Amniotic stem cell (primary cell): ENCODE measurements at regions not wholly inside any gene's neighbourhood (a gene's known extent, or its start where the extent isn't known, plus 50 kb on each side); places are given as distances from the start of the nearest gene placed in this dataset.
"Not testable (repeated sequence)": the region's sequence is repeated elsewhere in the genome, so short reads cannot be mapped to it uniquely, and the experiment has no call there.

Experiments used
- DNase-seq: peaks from one replicate; lab custom pipeline; 2025; lab: John Stamatoyannopoulos, UW

DNA sequence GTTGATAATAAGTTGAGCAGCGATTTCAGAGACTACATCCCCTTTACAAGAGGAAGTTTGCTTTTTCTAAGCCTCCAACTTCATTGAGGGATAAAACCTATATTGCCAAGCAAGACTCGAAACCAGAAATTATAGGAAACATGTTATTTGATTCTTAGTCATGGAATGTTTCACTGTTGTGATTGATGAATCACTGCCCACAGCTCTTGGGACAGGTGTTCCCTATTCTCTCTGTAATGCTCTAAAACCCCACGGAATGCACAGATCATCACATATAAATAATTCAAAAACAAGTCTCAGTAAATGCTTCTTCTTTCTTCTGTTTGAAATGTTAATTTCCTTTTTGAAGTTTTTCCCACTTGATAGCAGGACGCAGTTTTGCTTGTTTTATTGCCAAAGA lies 809.5 kb upstream of the GOT2 start:
- DNase-seq = no peak

DNA sequence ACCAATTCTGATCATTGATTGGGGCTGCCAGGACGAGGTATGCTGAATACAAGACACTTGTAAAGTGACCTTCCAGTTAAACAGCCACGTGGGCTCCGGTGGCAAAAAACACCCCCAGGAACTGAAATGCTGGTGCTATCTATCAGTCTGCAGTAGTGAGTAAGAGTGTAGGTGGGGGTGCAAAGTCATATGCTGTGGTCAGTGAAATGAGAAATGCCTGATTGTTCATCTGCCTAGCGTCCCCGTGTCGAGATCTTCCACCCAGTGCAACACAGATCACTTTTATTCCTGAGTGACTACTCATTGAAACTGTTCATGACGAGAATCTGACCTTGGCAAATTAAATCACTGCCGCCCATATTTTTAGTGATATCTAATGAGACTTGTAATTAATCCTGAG lies 806.5 kb upstream of the GOT2 start:
- no peak for DNase-seq

GRCh38 chr16:59535298-59535697 lies 801.2 kb upstream of the GOT2 start:
- no peak for DNase-seq

DNA sequence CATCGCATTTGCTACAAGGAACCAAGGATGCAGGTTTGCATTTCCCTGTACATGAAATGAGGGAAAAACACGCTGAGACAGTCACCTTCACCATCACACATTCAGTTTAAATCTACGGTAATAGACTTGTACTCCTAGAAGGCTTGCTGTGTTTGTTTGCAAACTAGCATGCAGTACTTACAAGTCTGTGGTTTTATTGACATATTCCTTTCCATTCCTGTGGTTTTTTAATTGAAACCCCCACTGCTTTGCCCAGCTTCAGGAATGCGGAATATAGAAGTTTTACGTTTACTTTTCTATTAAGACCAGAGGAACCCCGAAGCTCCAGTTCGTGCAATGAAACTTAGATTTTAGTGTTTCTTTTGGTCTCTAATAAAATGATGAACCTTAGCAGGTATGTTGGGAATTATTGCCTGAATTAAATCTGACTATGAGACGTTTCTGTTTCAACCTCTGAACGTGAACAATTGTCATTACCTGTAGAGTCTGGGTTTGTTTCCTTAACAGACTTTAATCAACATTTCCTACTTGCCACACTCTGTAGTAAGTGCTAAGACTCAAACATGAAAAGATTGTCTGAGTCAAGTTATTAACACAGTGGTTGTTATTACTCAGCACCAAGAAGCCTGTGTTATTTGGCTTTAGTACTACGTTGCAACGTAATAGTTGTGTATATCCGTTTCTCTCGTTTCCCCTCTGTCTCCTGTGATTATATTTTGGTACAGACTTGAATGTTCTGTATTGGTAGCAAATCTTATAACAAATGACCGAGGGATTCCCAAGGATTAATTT lies 793.3 kb upstream of the GOT2 start:
- DNase-seq = no peak

- no peak for DNase-seq
Measured at GRCh38 chr16:59522826-59523225, 788.7 kb upstream of the GOT2 start.

- not testable (repeated sequence) for DNase-seq
Measured at GRCh38 chr16:59518721-59519120, 784.6 kb upstream of the GOT2 start.

GRCh38 chr16:59514651-59515050 lies 780.5 kb upstream of the GOT2 start:
- DNase-seq = no peak

DNA sequence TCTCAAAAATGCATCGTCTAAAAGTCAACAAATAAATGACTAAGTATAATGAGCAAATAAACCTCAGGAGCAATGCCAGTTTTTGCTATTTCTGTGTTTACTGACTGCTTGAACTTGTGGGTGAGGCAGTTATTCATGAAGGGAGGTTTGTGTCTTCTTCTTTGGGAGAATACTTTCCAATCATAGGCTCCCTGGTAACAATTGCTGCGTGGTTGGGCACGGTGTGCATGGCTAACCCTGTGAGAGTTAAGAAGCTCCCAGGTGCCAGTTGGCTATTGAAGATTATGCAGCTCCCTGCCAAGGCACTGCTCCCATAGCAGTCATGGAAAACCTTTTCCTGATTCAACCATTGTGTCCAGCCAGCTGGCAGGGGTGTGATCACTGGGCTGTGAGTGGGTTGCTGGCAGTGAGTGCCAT lies 775.9 kb upstream of the GOT2 start:
- no peak for DNase-seq

DNA sequence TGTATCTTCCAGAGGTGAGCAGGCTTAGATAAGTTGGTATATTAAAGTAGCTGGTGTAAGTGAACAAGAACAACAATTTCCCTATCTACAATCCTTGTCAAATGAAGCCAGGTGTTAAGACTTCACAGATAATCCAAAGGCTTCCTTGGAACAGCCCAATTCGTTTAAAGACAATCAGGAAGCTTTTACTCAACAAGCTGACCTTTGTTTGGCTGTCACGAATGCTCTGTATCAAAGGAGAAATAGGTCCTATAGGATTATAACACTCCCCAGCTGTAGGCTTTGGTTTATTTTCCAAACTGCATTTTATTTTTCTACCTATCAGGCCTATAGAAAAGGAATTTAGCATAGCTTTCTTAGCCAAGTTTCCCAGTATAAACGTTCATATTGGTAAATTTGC lies 766.5 kb upstream of the GOT2 start:
- DNase-seq = no peak

DNA sequence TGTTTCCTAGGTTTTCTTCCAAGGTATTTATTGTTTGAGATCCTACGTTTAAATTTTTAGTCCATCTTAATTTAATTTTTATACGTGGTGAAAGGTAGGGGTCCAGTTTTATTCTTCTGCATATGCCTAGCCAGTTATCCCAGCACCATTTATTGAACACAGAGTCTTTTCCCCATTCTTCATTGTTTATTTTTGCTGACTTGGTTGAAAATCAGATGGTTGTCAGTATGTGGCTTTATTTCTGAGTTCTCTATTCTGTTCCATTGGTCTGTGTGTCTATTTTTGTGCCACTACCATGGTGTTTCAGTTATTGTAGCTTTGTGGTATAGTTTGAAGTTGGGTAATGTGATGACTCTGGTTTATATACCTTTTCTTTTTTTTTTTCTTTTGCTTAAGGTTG lies 753.0 kb upstream of the GOT2 start:
- no peak for DNase-seq

- no peak for DNase-seq
Measured at GRCh38 chr16:59484833-59485516, 750.9 kb upstream of the GOT2 start.

GRCh38 chr16:59478838-59479237 lies 744.7 kb upstream of the GOT2 start:
- peak; percentile 9 for DNase-seq

GRCh38 chr16:59470556-59470955 lies 736.4 kb upstream of the GOT2 start:
- DNase-seq = no peak

DNA sequence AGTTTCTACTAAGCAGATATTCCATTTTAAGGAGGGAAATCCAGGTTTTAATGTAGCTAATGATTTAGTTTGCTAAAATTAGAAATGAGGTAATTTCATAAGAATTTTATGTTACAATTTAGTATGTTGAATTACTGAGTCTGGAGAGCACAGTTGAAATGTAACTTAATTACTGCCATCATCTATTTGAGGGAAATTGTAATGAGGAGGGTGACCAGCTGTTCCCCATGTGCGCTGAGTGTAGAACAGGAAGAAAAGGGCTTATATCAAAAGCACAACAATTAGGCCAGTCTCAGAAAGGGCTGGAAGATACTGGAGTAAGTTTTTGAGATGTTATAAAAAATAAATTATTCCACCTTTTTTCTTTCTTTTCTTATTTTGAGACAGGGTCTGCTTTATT lies 735.1 kb upstream of the GOT2 start:
- DNase-seq = no peak

GRCh38 chr16:59463776-59464175 lies 729.7 kb upstream of the GOT2 start:
- DNase-seq = no peak

DNA sequence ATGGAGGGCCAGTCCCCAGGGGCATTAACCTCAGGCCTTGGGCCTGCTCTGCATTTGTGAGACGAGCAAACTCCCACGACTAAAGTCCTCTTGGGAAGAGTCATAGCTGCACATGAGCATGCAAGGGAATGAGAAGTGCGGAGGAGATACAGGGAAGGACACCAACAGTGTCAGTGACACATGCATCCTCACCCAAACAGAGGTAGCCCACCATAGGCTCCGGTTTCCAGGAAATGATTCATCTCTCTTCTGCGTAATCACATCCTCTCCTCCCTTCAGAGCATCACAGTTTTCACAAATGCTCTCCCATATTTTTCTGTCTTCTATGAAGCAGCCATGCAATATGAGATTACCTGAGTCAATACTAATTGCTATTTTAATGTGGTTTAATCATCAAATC lies 725.7 kb upstream of the GOT2 start:
- no peak for DNase-seq

- no peak for DNase-seq
Measured at GRCh38 chr16:59455497-59455896, 721.4 kb upstream of the GOT2 start.

DNA sequence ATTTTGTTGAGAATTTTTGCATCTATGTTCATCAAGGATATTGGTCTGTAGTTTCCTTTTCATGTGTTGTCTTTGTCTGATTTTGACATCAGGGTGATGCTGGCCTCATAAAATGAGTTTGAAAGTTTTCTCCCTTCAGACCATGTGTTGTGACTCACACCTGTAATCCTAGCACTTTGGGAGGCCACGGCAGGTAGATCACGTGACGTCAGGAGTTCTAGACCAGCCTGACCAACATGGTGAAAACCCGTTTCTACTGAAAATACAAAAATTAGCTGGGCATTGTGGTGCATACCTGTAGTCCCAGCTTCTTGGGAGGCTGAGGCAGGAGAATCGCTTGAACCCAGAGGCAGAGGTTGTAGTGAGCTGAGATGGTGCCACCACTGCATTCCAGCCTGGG lies 716.4 kb upstream of the GOT2 start:
- not testable (repeated sequence) for DNase-seq

GRCh38 chr16:59440502-59440901 lies 706.4 kb upstream of the GOT2 start:
- DNase-seq = no peak

DNA sequence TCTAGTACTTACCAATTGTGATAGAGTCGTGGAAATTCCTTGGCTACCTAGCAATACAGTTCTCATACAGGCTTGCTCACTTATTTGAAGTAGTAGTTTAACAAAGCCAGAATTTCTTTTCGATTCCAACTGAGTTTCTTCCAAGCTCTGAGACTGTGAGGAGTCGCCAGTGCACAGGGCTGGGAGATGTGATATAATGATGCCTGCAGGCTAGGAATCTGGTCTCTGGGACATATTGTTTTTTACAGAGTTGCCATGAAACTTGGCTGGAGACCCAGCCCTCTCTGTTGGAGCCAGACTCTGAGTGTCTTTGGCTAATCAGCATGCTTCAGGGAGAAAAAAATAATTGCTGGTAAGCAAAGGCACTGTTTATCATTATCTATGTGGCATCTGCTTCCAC lies 698.8 kb upstream of the GOT2 start:
- DNase-seq = no peak

- DNase-seq = no peak
Measured at GRCh38 chr16:59432276-59432675, 698.2 kb upstream of the GOT2 start.

DNA sequence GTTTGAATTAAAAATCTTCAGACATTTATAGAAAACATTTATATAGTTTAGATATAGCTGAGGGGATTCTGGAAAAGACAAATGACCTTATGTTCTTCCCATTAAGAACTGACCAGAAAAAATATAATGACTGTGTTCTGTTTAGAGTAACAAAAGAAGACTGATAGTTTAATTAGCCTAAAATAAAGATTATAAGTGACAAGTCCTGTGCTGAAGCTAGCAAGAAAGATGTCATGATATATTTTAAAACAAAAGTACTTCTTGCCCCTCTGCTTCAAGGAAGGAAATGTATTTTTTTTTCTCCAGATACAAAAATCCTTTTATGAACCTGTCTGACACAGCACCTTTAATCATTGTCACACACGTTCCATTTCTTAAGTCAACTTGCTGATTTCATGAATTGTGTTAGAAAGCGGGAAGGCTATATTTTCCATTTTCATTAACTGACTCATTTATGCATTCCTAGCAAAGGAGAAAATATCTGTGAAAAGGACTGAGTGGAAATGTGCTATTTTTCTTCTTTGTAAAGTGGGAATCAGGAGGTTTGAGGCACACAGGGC lies 690.7 kb upstream of the GOT2 start:
- DNase-seq = no peak
